IMR-90 (cell line): ENCODE measurements at regions not wholly inside any gene's neighbourhood (a gene's known extent, or its start where the extent isn't known, plus 50 kb on each side); places are given as distances from the start of the nearest gene placed in this dataset.

Experiments used
- ATAC-seq: fragments of 200-7000 bp; cut with Tn5 transposase; 2 replicates; pipeline ENCODE4 v1.9.1; 2020; ENCODE audit warnings: low read depth, mild to moderate bottlenecking, moderate library complexity
- BruUV-seq: library from RNA; stranded (reverse); fragments of 400-500 nt; replicated peaks from 2 replicates; lab custom pipeline; 2021; lab: Mats Ljungman, UMichigan
- CTCF ChIA-PET: fragments of 300-600 bp; formaldehyde crosslinking; extraction: SDS; loops from one replicate; lab custom pipeline; 2021; ENCODE audit warnings: antibody characterized with exemption; lab: Yijun Ruan, JAX
- POLR2A ChIA-PET: fragments of 300-600 bp; sonication (Branson Sonifier 250); formaldehyde crosslinking; loops from one replicate; lab custom pipeline; 2022; ENCODE audit warnings: antibody characterized with exemption; ENCODE audit not compliant: unreplicated experiment; lab: Charles Lee
- DNase-seq: peaks from one replicate; pipeline ENCODE4 v3.0.0; 2013
- H2AFZ ChIP-seq: replicated peaks from 2 replicates; pipeline ENCODE3; 2013; ENCODE audit warnings: low read length, mild to moderate bottlenecking; ENCODE audit not compliant: poor library complexity
- H2AK5ac ChIP-seq: 2 replicates; pipeline ENCODE4 v1.6.1; 2013; ENCODE audit warnings: low read depth, low read length, inconsistent platforms
- H2AK9ac ChIP-seq: replicated peaks from 2 replicates; pipeline ENCODE3; 2013; ENCODE audit warnings: mild to moderate bottlenecking, low read depth, low read length, moderate library complexity; ENCODE audit not compliant: poor library complexity
- H2BK120ac ChIP-seq: 2 replicates; pipeline ENCODE4 v1.6.1; 2013; ENCODE audit warnings: low read depth, low read length, inconsistent platforms
- H2BK15ac ChIP-seq: 3 replicates; pipeline ENCODE4 v1.6.1; 2013; ENCODE audit warnings: low read depth, low read length, inconsistent platforms
- H2BK20ac ChIP-seq: 2 replicates; pipeline ENCODE4 v1.6.1; 2013; ENCODE audit warnings: low read depth, mild to moderate bottlenecking, inconsistent platforms, low read length, moderate library complexity
- H2BK5ac ChIP-seq: 2 replicates; pipeline ENCODE4 v1.6.1; 2013; ENCODE audit warnings: mild to moderate bottlenecking, low read depth, low read length, inconsistent platforms; ENCODE audit not compliant: poor library complexity, severe bottlenecking
- H3K14ac ChIP-seq: replicated peaks from 2 replicates; pipeline ENCODE4 v1.6.1; 2013; ENCODE audit warnings: low read depth, low read length, inconsistent platforms
- H3K18ac ChIP-seq: 2 replicates; pipeline ENCODE4 v1.6.1; 2013; ENCODE audit warnings: low read depth, low read length, control low read depth
- H3K23ac ChIP-seq: 2 replicates; pipeline ENCODE4 v1.6.1; 2013; ENCODE audit warnings: low read depth, low read length, inconsistent platforms
- H3K27ac ChIP-seq: 2 replicates; pipeline ENCODE4 v1.5.1; 2013; ENCODE audit warnings: mild to moderate bottlenecking, control low read depth, low read length; ENCODE audit not compliant: insufficient read depth
- H3K27me3 ChIP-seq: 2 replicates; pipeline ENCODE4 v1.6.1; 2013; ENCODE audit warnings: low read length; ENCODE audit not compliant: control insufficient read depth, insufficient read depth
- H3K36me3 ChIP-seq: 2 replicates; pipeline ENCODE4 v1.6.1; 2013; ENCODE audit warnings: low read length, mixed read lengths; ENCODE audit not compliant: control insufficient read depth, insufficient read depth
- H3K4ac ChIP-seq: 2 replicates; pipeline ENCODE4 v1.6.1; 2013; ENCODE audit warnings: low read depth, low read length, inconsistent platforms
- H3K4me1 ChIP-seq: 2 replicates; pipeline ENCODE4 v1.6.1; 2013; ENCODE audit warnings: low read length, mixed read lengths; ENCODE audit not compliant: control insufficient read depth, insufficient read depth
- H3K4me2 ChIP-seq: 2 replicates; pipeline ENCODE4 v1.6.1; 2013; ENCODE audit warnings: low read depth, mild to moderate bottlenecking, control low read depth, low read length, moderate library complexity
- H3K4me3 ChIP-seq: 2 replicates; pipeline ENCODE4 v1.5.1; 2013; ENCODE audit warnings: low read depth, mild to moderate bottlenecking, control low read depth, low read length, moderate library complexity; ENCODE audit not compliant: insufficient read depth
- H3K56ac ChIP-seq: 2 replicates; pipeline ENCODE4 v1.6.1; 2013; ENCODE audit warnings: low read length, inconsistent platforms; ENCODE audit not compliant: insufficient read depth; ENCODE audit errors: extremely low read depth
- H3K79me1 ChIP-seq, 2 experiments: 2 replicates each; pipeline ENCODE4 v1.6.1; 2013; ENCODE audit warnings: low read length in 2 of 2, inconsistent platforms in 1 of 2, low read depth in 1 of 2
- H3K9ac ChIP-seq: 2 replicates; pipeline ENCODE4 v1.6.1; 2013; ENCODE audit warnings: low read depth, low read length, control low read depth
- H3K9me1 ChIP-seq: 2 replicates; pipeline ENCODE4 v1.6.1; 2013; ENCODE audit warnings: low read length, inconsistent platforms; ENCODE audit not compliant: insufficient read depth
- H3K9me3 ChIP-seq: 2 replicates; pipeline ENCODE4 v1.6.1; 2013; ENCODE audit warnings: low read length; ENCODE audit not compliant: control insufficient read depth, insufficient read depth
- H4K20me1 ChIP-seq: 2 replicates; pipeline ENCODE4 v1.6.1; 2013; ENCODE audit warnings: low read length, inconsistent platforms; ENCODE audit not compliant: insufficient read depth
- H4K5ac ChIP-seq: 2 replicates; pipeline ENCODE4 v1.6.1; 2013; ENCODE audit warnings: mild to moderate bottlenecking, low read depth, low read length, control low read depth
- H4K8ac ChIP-seq, 2 experiments: 2 replicates each; pipeline ENCODE4 v1.6.1; 2013; ENCODE audit warnings: low read depth in 2 of 2, low read length in 2 of 2, control low read depth in 1 of 2, inconsistent platforms in 1 of 2
- H4K91ac ChIP-seq: 2 replicates; pipeline ENCODE4 v1.6.1; 2013; ENCODE audit warnings: low read depth, low read length, inconsistent platforms; ENCODE audit not compliant: insufficient read depth
- BHLHE40 ChIP-seq: fragments of 150-350 bp; IDR thresholded peaks from 2 replicates; pipeline ENCODE4 v1.6.1; 2016; ENCODE audit warnings: mild to moderate bottlenecking, low read depth, low read length
- POLR2A ChIP-seq: IDR thresholded peaks from 2 replicates; pipeline ENCODE4 v1.6.1; 2012; ENCODE audit warnings: mild to moderate bottlenecking, low read depth, low read length
- RFX5 ChIP-seq: IDR thresholded peaks from 2 replicates; pipeline ENCODE4 v1.8.0; 2012; ENCODE audit warnings: low read depth, mild to moderate bottlenecking, low read length, moderate library complexity
- WGBS, 2 experiments: methylation state at CpG; one replicate each; pipeline versions ENCODE4 v1.1.5 to v1.1.7; 2013; ENCODE audit warnings: missing lambda C conversion rate in 2 of 2; ENCODE audit not compliant: insufficient read length in 1 of 2; ENCODE audit errors: extremely low coverage in 2 of 2; 5-methylcytosine and 5-hydroxymethylcytosine counted together
- dilution Hi-C: fragments of 300-500 bp; cut with HindIII; formaldehyde crosslinking; loops from one replicate; pipeline ENCODE4 v1.14.3; 2018; ENCODE audit warnings: low sequenced_read_pairs; ENCODE audit not compliant: unreplicated experiment
- in situ Hi-C: fragments of 300-500 bp; cut with MboI; formaldehyde crosslinking; loops from 3 replicates; pipeline ENCODE4 v1.14.3; 2019; ENCODE audit warnings: low sequenced_read_pairs, inconsistent platforms, mixed read lengths
- intact Hi-C: fragments of 100-400 bp; cut with micrococcal nuclease; formaldehyde crosslinking; loops from 2 replicates; pipeline ENCODE4 v1.10.0; 2022

GRCh38 chr3:80374423-80374822 is 606.6 kb upstream of the ROBO1 start:
- H2AFZ ChIP-seq: no peak overlapping the region
- H3K4ac ChIP-seq: no peak overlapping the region
- H3K56ac ChIP-seq: no peak overlapping the region
- no TSS peak for BruUV-seq
- no peak overlapping the region for H4K5ac ChIP-seq
- H3K27me3 ChIP-seq: no peaks in the 10 kb centered on the region
- dilution Hi-C loops: no loop called here
- no peak overlapping the region for H3K27ac ChIP-seq
- no peak overlapping the region for H4K8ac ChIP-seq
- H2AK5ac ChIP-seq: no peak overlapping the region
- H3K4me1 ChIP-seq: no peaks in the 10 kb centered on the region
- no peaks in the 10 kb centered on the region for H3K9me1 ChIP-seq
- H2AK9ac ChIP-seq: no peak overlapping the region
- no peak overlapping the region for H3K4me3 ChIP-seq
- H3K4me2 ChIP-seq: no peak overlapping the region
- H3K18ac ChIP-seq: no peak overlapping the region
- H3K14ac ChIP-seq: no peak overlapping the region
- H2BK5ac ChIP-seq: no peak overlapping the region
- H2BK15ac ChIP-seq: no peak overlapping the region
- ATAC-seq (no peak), DNase-seq (no peak)
- H3K79me1 ChIP-seq: no peaks in the 10 kb centered on the region
- ChIA-PET POLR2A (no interaction called here), CTCF (no interaction called here)
- no peak overlapping the region for H2BK120ac ChIP-seq
- H3K9me3 ChIP-seq: no peaks in the 10 kb centered on the region
- TF ChIP-seq POLR2A (no peak), RFX5 (no peak), BHLHE40 (no peak)
- in situ Hi-C loops: no loop called here
- WGBS, 2 experiments: no CpG with 5 or more reads among the region's 1 CpG
- H3K23ac ChIP-seq: no peak overlapping the region
- no peak overlapping the region for H2BK20ac ChIP-seq
- intact Hi-C loops: no loop called here
- no peak overlapping the region for H4K91ac ChIP-seq
- H3K9ac ChIP-seq: no peak overlapping the region
- H4K20me1 ChIP-seq: no peaks in the 10 kb centered on the region
- H3K36me3 ChIP-seq: no peaks in the 10 kb centered on the region
